ENCODE measurements at regions not wholly inside any gene's neighbourhood (a gene's known extent, or its start where the extent isn't known, plus 50 kb on each side); places are given as distances from the start of the nearest gene placed in this dataset.

GRCh38 chr14:56386024-56386423 lies 193.6 kb upstream of the TMEM260 start:
- H3K27ac ChIP-seq (ENCODE audit: low read length) = no peak overlapping the region
- no peak overlapping the region for H3K4me3 ChIP-seq (ENCODE audit: low read length)
- Mint-ChIP-seq H3K4me3 (no peak overlapping the region), H3K36me3 (peaks cover 43% of the 10 kb centered on the region), H3K9me3 (peaks cover 12 to 16% of the 10 kb centered on the region in 2 donors), H3K27ac (no peak overlapping the region), H3K27me3 (ENCODE audit: low read depth in 2 of 2) (no peaks in the 10 kb centered on the region), H3K4me1 (no peaks in the 10 kb centered on the region)
- no peaks in the 10 kb centered on the region for H3K9me3 ChIP-seq (ENCODE audit: control insufficient read depth, insufficient read depth, low read length)
- H3K27me3 ChIP-seq (ENCODE audit: control insufficient read depth, insufficient read depth, low read length) = no peaks in the 10 kb centered on the region
- no peak for DNase-seq
- no peak for ATAC-seq
- no peaks in the 10 kb centered on the region for H3K4me1 ChIP-seq (ENCODE audit: control insufficient read depth, insufficient read depth, low read length)
- no peak for TF ChIP-seq CTCF (IDR thresholded peaks at IDR 0.05)
- H3K36me3 ChIP-seq (ENCODE audit: control insufficient read depth, insufficient read depth, low read length) = no peaks in the 10 kb centered on the region
- intact Hi-C loops (cut with micrococcal nuclease) = no loop called here

GRCh38 chr14:56390859-56391258 lies 188.7 kb upstream of the TMEM260 start:
- no peak overlapping the region for H3K27ac Mint-ChIP-seq
- WGBS (ENCODE audit: insufficient coverage) = 80% methylated on average over 1 of the region's 1 CpG
- H3K9me3 Mint-ChIP-seq = peaks cover 9 to 12% of the 10 kb centered on the region in 2 donors
- Histone ChIP-seq H3K27ac (ENCODE audit: low read length) (no peak overlapping the region), H3K4me3 (ENCODE audit: low read length) (no peak overlapping the region), H3K9me3 (ENCODE audit: control insufficient read depth, insufficient read depth, low read length) (no peaks in the 10 kb centered on the region), H3K36me3 (ENCODE audit: control insufficient read depth, insufficient read depth, low read length) (no peaks in the 10 kb centered on the region), H3K27me3 (ENCODE audit: control insufficient read depth, insufficient read depth, low read length) (peaks cover 2% of the 10 kb centered on the region), H3K4me1 (ENCODE audit: control insufficient read depth, insufficient read depth, low read length) (no peaks in the 10 kb centered on the region)
- ATAC-seq (no peak), DNase-seq (no peak)
- H3K27me3 Mint-ChIP-seq (ENCODE audit: low read depth in 2 of 2) = no peaks in the 10 kb centered on the region
- no peak for TF ChIP-seq CTCF (IDR thresholded peaks at IDR 0.05)
- no peaks in the 10 kb centered on the region for H3K4me1 Mint-ChIP-seq
- peaks cover 34% of the 10 kb centered on the region for H3K36me3 Mint-ChIP-seq
- intact Hi-C loops (cut with micrococcal nuclease) = no loop called here
- no peak overlapping the region for H3K4me3 Mint-ChIP-seq

GRCh38 chr14:56394826-56395530 lies 184.6 kb upstream of the TMEM260 start:
- Histone ChIP-seq H3K27ac (ENCODE audit: low read length) (no peak overlapping the region), H3K36me3 (ENCODE audit: control insufficient read depth, insufficient read depth, low read length) (no peaks in the 10 kb centered on the region), H3K4me3 (ENCODE audit: low read length) (no peak overlapping the region), H3K27me3 (ENCODE audit: control insufficient read depth, insufficient read depth, low read length) (peaks cover 2% of the 10 kb centered on the region), H3K9me3 (ENCODE audit: control insufficient read depth, insufficient read depth, low read length) (no peaks in the 10 kb centered on the region), H3K4me1 (ENCODE audit: control insufficient read depth, insufficient read depth, low read length) (no peaks in the 10 kb centered on the region)
- DNase-seq (no peak), ATAC-seq (no peak)
- TF ChIP-seq CTCF (IDR thresholded peaks at IDR 0.05) = no peak
- H3K36me3 Mint-ChIP-seq = peaks cover 10% of the 10 kb centered on the region
- no peaks in the 10 kb centered on the region for H3K27me3 Mint-ChIP-seq (ENCODE audit: low read depth in 2 of 2)
- H3K9me3 Mint-ChIP-seq = peaks cover 0 to 2% of the 10 kb centered on the region in 2 donors
- WGBS (ENCODE audit: insufficient coverage) = 90% methylated on average over 3 of the region's 6 CpGs
- H3K4me3 Mint-ChIP-seq = no peak overlapping the region
- H3K4me1 Mint-ChIP-seq = no peaks in the 10 kb centered on the region
- H3K27ac Mint-ChIP-seq = no peak overlapping the region
- intact Hi-C loops (cut with micrococcal nuclease) = no loop called here

Measured in natural killer cell (primary cell).